GM12873 (cell line): ENCODE measurements at regions not wholly inside any gene's neighbourhood (a gene's known extent, or its start where the extent isn't known, plus 50 kb on each side); places are given as distances from the start of the nearest gene placed in this dataset.

Experiments
- TF ChIP-seq, protein P1 (sequence below): IDR thresholded peaks from 2 replicates; pipeline ENCODE4 v1.5.1; 2012; ENCODE audit warnings: low read depth, mild to moderate bottlenecking, moderate library complexity, low read length, control low read depth; ENCODE audit not compliant: insufficient read depth; ENCODE audit errors: missing control alignments

DNA sequence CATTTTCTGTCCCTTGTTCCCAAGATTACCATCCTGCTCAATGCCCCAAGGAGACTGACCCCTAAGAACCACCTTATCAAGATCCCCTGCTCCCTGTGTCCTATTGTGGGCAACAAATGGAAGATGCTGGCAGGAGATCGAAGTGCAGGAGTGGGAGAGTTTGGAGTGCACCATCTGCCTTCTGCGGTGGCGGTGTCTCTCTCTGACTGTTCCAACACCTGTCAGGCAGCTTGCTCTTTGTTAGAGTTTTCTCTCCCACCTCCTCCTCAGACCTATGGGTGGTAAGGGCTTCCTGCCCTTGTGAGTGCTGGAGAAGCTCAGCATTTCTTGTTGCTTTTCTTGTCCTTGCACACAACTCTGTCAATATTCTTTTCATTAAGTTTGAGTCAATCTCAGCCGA is 64.1 kb upstream of the SPHKAP start:
- TF ChIP-seq, protein P1, sequence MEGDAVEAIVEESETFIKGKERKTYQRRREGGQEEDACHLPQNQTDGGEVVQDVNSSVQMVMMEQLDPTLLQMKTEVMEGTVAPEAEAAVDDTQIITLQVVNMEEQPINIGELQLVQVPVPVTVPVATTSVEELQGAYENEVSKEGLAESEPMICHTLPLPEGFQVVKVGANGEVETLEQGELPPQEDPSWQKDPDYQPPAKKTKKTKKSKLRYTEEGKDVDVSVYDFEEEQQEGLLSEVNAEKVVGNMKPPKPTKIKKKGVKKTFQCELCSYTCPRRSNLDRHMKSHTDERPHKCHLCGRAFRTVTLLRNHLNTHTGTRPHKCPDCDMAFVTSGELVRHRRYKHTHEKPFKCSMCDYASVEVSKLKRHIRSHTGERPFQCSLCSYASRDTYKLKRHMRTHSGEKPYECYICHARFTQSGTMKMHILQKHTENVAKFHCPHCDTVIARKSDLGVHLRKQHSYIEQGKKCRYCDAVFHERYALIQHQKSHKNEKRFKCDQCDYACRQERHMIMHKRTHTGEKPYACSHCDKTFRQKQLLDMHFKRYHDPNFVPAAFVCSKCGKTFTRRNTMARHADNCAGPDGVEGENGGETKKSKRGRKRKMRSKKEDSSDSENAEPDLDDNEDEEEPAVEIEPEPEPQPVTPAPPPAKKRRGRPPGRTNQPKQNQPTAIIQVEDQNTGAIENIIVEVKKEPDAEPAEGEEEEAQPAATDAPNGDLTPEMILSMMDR: no peak

DNA sequence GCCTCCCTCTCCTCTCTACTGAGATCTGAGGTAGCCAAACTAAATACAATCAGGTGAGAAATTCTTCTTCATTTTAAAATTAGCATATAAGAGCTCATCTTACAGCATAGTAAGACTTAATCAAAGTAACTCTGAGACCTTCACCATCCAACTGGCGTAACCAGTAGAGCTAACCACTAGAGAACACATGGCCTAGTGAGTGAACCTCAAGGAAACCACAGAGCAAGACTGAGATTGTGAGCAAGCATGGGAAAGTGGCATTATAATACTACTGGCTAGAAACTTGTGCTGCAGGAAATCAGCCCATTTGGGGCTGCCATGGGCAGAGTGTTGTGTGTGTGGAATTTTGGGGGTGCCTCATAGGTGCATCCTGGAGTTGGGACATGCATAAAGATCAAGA is 61.1 kb upstream of the SPHKAP start:
- TF ChIP-seq, protein P1: no peak

DNA sequence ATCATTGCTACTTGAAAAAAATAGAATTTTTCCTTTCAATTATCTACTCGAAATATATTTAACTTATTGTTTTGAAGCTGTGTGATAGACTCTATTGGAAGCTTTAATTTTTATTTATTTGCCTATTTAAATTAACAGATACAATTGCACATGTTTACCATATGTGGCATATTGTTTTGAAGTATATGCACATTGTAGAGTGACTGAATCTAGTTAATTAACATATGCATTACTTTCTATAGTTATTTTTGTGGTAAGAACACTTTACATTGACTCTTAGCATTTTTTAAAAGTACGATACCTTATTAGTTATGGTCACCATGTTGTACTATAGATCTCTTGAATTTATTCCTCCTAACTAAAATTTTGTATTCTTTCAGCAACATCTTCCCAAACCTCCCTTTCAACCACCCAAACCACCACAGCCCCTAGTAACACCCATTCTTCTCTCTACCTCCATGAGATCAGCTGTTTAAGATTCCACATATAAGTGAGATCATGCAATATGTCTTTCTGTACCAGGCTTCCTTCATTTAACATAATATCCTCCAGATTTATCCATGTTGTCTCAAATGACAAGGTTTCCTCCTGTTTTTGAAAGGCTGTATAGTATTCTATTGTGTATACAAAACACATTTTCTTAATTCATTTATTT is 58.5 kb upstream of the SPHKAP start:
- TF ChIP-seq, protein P1: no peak

DNA sequence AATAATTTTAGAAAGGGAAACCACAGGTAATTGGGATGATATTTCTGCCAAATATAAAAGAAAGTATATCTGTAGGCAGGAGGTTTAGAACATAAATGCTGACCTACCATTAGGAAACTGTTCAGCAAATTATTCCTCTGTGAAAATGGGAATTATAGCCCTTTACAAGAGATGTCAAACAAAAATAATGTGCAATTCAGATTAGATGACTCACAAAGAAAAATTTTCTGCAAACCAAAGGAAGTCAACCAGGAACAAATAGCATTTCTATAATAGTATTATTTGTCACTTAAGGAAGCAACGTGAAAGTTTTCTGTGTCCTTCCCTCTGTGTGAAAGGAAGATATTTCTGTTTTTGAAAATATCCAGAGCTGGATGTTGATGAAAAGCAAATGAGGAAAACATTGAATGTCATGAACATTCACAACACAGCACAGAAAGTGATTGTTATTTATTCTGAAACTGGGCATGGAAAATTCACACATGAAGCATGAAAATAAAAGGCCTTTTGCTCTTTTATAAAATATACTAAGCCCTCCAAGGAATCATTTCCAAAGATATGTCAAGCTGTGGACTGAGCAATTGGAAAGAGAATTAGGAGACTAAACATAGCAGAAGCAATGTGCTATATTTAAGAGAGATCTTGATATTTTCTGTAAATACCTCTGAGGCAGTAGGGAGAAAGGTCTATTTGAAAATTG is 57.9 kb upstream of the SPHKAP start:
- TF ChIP-seq, protein P1: no peak
